ENCODE measurements at regions not wholly inside any gene's neighbourhood (a gene's known extent, or its start where the extent isn't known, plus 50 kb on each side); places are given as distances from the start of the nearest gene placed in this dataset.

GRCh38 chr2:182581196-182581935 lies 134.7 kb upstream of the DNAJC10 start:
- CTCF ChIA-PET: interaction anchor here (0.9 kb wide), 1 partner anchor 86 kb away, joined by 5 read pairs; no protein-coding TSS in a partner anchor
- DNase-seq (ENCODE audit: low spot score): no peak
- no peak for ATAC-seq
- Mint-ChIP-seq H3K4me3 (no peak overlapping the region), H3K4me1 (peaks cover 2% of the 10 kb centered on the region), H3K27me3 (ENCODE audit: low read depth) (no peaks in the 10 kb centered on the region; the same call in 1 of the 2 replicates), H3K36me3 (no peaks in the 10 kb centered on the region), H3K9me3 (no peaks in the 10 kb centered on the region), H3K27ac (no peak overlapping the region)
- POLR2A ChIA-PET: no interaction called here
- TF ChIP-seq JAZF1 (CRISPR knock-in tag; IDR thresholded peaks at IDR 0.05) (no peak), NR3C1 (CRISPR knock-in tag; conservative IDR thresholded peaks at IDR 0.05; ENCODE audit: low read depth) (no peak), ZNF281 (CRISPR knock-in tag; IDR thresholded peaks at IDR 0.05) (no peak)

- H3K9me3 Mint-ChIP-seq: no peaks in the 10 kb centered on the region
- DNase-seq (ENCODE audit: low spot score): no peak
- no peak overlapping the region for H3K27ac Mint-ChIP-seq
- ATAC-seq: peak; percentile 39
- POLR2A ChIA-PET: no interaction called here
- CTCF ChIA-PET: no interaction called here
- no peaks in the 10 kb centered on the region; the same call in 1 of the 2 replicates for H3K27me3 Mint-ChIP-seq (ENCODE audit: low read depth)
- H3K4me3 Mint-ChIP-seq: no peak overlapping the region
- TF ChIP-seq, protein P1, sequence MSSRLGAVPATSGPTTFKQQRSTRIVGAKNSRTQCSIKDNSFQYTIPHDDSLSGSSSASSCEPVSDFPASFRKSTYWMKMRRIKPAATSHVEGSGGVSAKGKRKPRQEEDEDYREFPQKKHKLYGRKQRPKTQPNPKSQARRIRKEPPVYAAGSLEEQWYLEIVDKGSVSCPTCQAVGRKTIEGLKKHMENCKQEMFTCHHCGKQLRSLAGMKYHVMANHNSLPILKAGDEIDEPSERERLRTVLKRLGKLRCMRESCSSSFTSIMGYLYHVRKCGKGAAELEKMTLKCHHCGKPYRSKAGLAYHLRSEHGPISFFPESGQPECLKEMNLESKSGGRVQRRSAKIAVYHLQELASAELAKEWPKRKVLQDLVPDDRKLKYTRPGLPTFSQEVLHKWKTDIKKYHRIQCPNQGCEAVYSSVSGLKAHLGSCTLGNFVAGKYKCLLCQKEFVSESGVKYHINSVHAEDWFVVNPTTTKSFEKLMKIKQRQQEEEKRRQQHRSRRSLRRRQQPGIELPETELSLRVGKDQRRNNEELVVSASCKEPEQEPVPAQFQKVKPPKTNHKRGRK (CRISPR knock-in tag; IDR thresholded peaks at IDR 0.05; ENCODE audit: borderline replicate concordance): no peak
- TF ChIP-seq, protein P2, sequence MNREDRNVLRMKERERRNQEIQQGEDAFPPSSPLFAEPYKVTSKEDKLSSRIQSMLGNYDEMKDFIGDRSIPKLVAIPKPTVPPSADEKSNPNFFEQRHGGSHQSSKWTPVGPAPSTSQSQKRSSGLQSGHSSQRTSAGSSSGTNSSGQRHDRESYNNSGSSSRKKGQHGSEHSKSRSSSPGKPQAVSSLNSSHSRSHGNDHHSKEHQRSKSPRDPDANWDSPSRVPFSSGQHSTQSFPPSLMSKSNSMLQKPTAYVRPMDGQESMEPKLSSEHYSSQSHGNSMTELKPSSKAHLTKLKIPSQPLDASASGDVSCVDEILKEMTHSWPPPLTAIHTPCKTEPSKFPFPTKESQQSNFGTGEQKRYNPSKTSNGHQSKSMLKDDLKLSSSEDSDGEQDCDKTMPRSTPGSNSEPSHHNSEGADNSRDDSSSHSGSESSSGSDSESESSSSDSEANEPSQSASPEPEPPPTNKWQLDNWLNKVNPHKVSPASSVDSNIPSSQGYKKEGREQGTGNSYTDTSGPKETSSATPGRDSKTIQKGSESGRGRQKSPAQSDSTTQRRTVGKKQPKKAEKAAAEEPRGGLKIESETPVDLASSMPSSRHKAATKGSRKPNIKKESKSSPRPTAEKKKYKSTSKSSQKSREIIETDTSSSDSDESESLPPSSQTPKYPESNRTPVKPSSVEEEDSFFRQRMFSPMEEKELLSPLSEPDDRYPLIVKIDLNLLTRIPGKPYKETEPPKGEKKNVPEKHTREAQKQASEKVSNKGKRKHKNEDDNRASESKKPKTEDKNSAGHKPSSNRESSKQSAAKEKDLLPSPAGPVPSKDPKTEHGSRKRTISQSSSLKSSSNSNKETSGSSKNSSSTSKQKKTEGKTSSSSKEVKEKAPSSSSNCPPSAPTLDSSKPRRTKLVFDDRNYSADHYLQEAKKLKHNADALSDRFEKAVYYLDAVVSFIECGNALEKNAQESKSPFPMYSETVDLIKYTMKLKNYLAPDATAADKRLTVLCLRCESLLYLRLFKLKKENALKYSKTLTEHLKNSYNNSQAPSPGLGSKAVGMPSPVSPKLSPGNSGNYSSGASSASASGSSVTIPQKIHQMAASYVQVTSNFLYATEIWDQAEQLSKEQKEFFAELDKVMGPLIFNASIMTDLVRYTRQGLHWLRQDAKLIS (CRISPR knock-in tag; IDR thresholded peaks at IDR 0.05; ENCODE audit: borderline replicate concordance): no peak
- TF ChIP-seq, protein P3, sequence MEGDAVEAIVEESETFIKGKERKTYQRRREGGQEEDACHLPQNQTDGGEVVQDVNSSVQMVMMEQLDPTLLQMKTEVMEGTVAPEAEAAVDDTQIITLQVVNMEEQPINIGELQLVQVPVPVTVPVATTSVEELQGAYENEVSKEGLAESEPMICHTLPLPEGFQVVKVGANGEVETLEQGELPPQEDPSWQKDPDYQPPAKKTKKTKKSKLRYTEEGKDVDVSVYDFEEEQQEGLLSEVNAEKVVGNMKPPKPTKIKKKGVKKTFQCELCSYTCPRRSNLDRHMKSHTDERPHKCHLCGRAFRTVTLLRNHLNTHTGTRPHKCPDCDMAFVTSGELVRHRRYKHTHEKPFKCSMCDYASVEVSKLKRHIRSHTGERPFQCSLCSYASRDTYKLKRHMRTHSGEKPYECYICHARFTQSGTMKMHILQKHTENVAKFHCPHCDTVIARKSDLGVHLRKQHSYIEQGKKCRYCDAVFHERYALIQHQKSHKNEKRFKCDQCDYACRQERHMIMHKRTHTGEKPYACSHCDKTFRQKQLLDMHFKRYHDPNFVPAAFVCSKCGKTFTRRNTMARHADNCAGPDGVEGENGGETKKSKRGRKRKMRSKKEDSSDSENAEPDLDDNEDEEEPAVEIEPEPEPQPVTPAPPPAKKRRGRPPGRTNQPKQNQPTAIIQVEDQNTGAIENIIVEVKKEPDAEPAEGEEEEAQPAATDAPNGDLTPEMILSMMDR (IDR thresholded peaks at IDR 0.05): no peak
- no peak for TF ChIP-seq ERG (CRISPR knock-in tag; IDR thresholded peaks at IDR 0.05)
- TF ChIP-seq ZNF317 (CRISPR knock-in tag; IDR thresholded peaks at IDR 0.05; ENCODE audit: borderline replicate concordance, low read depth): no peak
- TF ChIP-seq, protein P4, sequence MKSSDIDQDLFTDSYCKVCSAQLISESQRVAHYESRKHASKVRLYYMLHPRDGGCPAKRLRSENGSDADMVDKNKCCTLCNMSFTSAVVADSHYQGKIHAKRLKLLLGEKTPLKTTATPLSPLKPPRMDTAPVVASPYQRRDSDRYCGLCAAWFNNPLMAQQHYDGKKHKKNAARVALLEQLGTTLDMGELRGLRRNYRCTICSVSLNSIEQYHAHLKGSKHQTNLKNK (CRISPR knock-in tag; IDR thresholded peaks at IDR 0.05): no peak
- TF ChIP-seq SP1 (CRISPR knock-in tag; conservative IDR thresholded peaks at IDR 0.05): no peak
- no peak for TF ChIP-seq FOXJ3 (CRISPR knock-in tag; IDR thresholded peaks at IDR 0.05; ENCODE audit: borderline replicate concordance)
- peaks cover 22% of the 10 kb centered on the region for H3K4me1 Mint-ChIP-seq
- no peaks in the 10 kb centered on the region for H3K36me3 Mint-ChIP-seq
These were observed 131.6 kb upstream of the DNAJC10 start for GRCh38 chr2:182584462-182584861.

All from WTC11 (cell line).